Peyer's patch (tissue), 4 donors: ENCODE measurements at regions not wholly inside any gene's neighbourhood (a gene's known extent, or its start where the extent isn't known, plus 50 kb on each side); places are given as distances from the start of the nearest gene placed in this dataset.

Source experiments
- POLR2A ChIP-seq, 2 donors: fragments of 450-650 bp; IDR thresholded peaks; one replicate each; pipeline ENCODE4 v1.5.1; 2017; ENCODE audit warnings: antibody characterized with exemption in 2 of 2, mild to moderate bottlenecking in 2 of 2, moderate library complexity in 2 of 2
- TF ChIP-seq, protein P1 (sequence below), 6 experiments: fragments of 450-650 bp in 4 of 6; fragments of 200-600 bp in 2 of 6; sonication (generic) in 1 of 6; IDR thresholded peaks; one replicate each; pipeline ENCODE4 v1.5.1; 2017 to 2019; ENCODE audit warnings: antibody characterized with exemption in 6 of 6, mild to moderate bottlenecking in 3 of 6, moderate library complexity in 1 of 6

DNA sequence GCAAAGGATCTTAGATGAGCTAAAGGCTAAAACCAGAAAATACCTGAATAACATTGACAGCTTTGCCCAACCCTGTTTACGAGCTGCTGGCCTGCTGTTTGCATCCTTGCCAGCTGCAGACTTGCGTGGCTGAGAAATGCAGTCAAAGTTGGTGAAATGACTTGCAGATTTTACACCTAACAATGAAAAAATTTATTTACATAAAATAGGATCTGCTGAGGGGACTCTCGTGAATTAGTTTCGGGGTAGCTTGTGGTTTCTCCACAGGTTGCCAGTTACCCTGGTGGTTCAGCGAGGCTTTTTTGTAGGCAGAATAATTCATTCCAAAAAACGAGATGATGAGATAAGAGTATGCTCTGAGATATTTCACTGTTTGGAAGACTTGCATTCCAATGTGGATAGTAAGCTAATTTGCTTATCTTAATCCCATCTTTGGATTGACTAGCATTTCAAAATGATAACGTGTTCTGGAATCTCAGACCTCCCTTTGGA lies 65.7 kb upstream of the FANCC start:
- TF ChIP-seq, protein P1, sequence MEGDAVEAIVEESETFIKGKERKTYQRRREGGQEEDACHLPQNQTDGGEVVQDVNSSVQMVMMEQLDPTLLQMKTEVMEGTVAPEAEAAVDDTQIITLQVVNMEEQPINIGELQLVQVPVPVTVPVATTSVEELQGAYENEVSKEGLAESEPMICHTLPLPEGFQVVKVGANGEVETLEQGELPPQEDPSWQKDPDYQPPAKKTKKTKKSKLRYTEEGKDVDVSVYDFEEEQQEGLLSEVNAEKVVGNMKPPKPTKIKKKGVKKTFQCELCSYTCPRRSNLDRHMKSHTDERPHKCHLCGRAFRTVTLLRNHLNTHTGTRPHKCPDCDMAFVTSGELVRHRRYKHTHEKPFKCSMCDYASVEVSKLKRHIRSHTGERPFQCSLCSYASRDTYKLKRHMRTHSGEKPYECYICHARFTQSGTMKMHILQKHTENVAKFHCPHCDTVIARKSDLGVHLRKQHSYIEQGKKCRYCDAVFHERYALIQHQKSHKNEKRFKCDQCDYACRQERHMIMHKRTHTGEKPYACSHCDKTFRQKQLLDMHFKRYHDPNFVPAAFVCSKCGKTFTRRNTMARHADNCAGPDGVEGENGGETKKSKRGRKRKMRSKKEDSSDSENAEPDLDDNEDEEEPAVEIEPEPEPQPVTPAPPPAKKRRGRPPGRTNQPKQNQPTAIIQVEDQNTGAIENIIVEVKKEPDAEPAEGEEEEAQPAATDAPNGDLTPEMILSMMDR (IDR thresholded peaks at IDR 0.05), result no peak
- no peak for TF ChIP-seq POLR2A (IDR thresholded peaks at IDR 0.05)
